AG09309 (cell line): ENCODE measurements at regions not wholly inside any gene's neighbourhood (a gene's known extent, or its start where the extent isn't known, plus 50 kb on each side); places are given as distances from the start of the nearest gene placed in this dataset.

ENCODE experiments used
- DNase-seq: peaks from one replicate; pipeline ENCODE4 v3.0.0-alpha.2; 2010; ENCODE audit warnings: low read depth
- H3K4me3 ChIP-seq: 2 replicates; pipeline ENCODE4 v1.5.1; 2011; ENCODE audit warnings: mild to moderate bottlenecking, low read depth, low read length, moderate library complexity; ENCODE audit not compliant: control insufficient read depth
- CTCF ChIP-seq: IDR thresholded peaks from 2 replicates; pipeline ENCODE4 v1.5.1; 2011; ENCODE audit warnings: mild to moderate bottlenecking, low read depth, low read length, inconsistent platforms; ENCODE audit not compliant: insufficient read depth, control insufficient read depth; ENCODE audit errors: missing control alignments

- DNase-seq: no peak
- no peak for TF ChIP-seq CTCF
- no peak overlapping the region for H3K4me3 ChIP-seq
These were observed 657.5 kb upstream of the GJE1 start for GRCh38 chr6:141475259-141475658.

GRCh38 chr6:141472162-141472928, 660.4 kb upstream of the GJE1 start:
- no peak for TF ChIP-seq CTCF
- no peak for DNase-seq

GRCh38 chr6:141470810-141471209, 661.9 kb upstream of the GJE1 start:
- no peak for TF ChIP-seq CTCF
- no peak overlapping the region for H3K4me3 ChIP-seq
- no peak for DNase-seq

More at GRCh38 chr6:141472162-141472928, 660.4 kb upstream of the GJE1 start:
- no peak overlapping the region for H3K4me3 ChIP-seq

GRCh38 chr6:141467881-141468280, 664.8 kb upstream of the GJE1 start:
- H3K4me3 ChIP-seq: no peak overlapping the region
- no peak for TF ChIP-seq CTCF
- peak; percentile 83 for DNase-seq

GRCh38 chr6:141467041-141467440, 665.7 kb upstream of the GJE1 start:
- H3K4me3 ChIP-seq: no peak overlapping the region
- no peak for TF ChIP-seq CTCF
- no peak for DNase-seq

- H3K4me3 ChIP-seq: no peak overlapping the region
- TF ChIP-seq CTCF: no peak
- no peak for DNase-seq
These were observed 667.8 kb upstream of the GJE1 start for GRCh38 chr6:141464896-141465295.

GRCh38 chr6:141464490-141464889, 668.2 kb upstream of the GJE1 start:
- no peak for DNase-seq
- H3K4me3 ChIP-seq: no peak overlapping the region
- TF ChIP-seq CTCF: no peak
